ENCODE measurements at regions not wholly inside any gene's neighbourhood (a gene's known extent, or its start where the extent isn't known, plus 50 kb on each side); places are given as distances from the start of the nearest gene placed in this dataset.

- H3K4me3 ChIP-seq: no peak overlapping the region
- in situ Hi-C loops (cut with MboI): no loop called here
- no peaks in the 10 kb centered on the region for H3K9me3 ChIP-seq (replicated peaks; ENCODE audit: control insufficient read depth, insufficient read depth, low read length)
- FAIRE-seq (no peak), DNase-seq (ENCODE audit: low read depth, low spot score) (no peak), ATAC-seq (no peak)
- no peak overlapping the region for H3K9ac ChIP-seq (ENCODE audit: control insufficient read depth, insufficient read depth, low read length)
- no peaks in the 10 kb centered on the region for H4K20me1 ChIP-seq (ENCODE audit: control insufficient read depth, insufficient read depth)
- H3K4me1 ChIP-seq (ENCODE audit: control insufficient read depth, insufficient read depth, low read length): no peaks in the 10 kb centered on the region
- H3K4me2 ChIP-seq (ENCODE audit: control insufficient read depth, insufficient read depth): no peak overlapping the region
- ChIA-PET RAD21 (ENCODE audit: unreplicated experiment) (no interaction called here), CTCF (no interaction called here), POLR2A (no interaction called here), SMC1A (ENCODE audit: uncharacterized antibody, unreplicated experiment) (no interaction called here)
- no peaks in the 10 kb centered on the region for H3K27me3 ChIP-seq (replicated peaks in 1 of 2; ENCODE audit: control insufficient read depth in 2 of 2, insufficient read depth in 2 of 2, low read length in 1 of 2)
- H3K27ac ChIP-seq (ENCODE audit: control insufficient read depth, insufficient read depth): no peak overlapping the region
- H2AFZ ChIP-seq (ENCODE audit: control insufficient read depth, low read depth, low read length): no peak overlapping the region
- intact Hi-C loops (cut with micrococcal nuclease; ENCODE audit: unreplicated experiment): no loop called here
- no peaks in the 10 kb centered on the region for H3K36me3 ChIP-seq (ENCODE audit: control insufficient read depth in 2 of 2, insufficient read depth in 2 of 2, low read length in 1 of 2)
- BruUV-seq (replicated peaks): no TSS peak
- TF ChIP-seq E2F4 (IDR thresholded peaks at IDR 0.05; ENCODE audit: low read depth, low read length): no peak
- no peak for TF ChIP-seq ASH2L (IDR thresholded peaks at IDR 0.05; ENCODE audit: borderline replicate concordance, low read depth)
- no peak for TF ChIP-seq JUND (IDR thresholded peaks at IDR 0.05; ENCODE audit: low read depth, low read length)
- no peak for TF ChIP-seq USF2 (IDR thresholded peaks at IDR 0.05; ENCODE audit: borderline replicate concordance, low read depth, low read length)
- TF ChIP-seq CHD4 (IDR thresholded peaks at IDR 0.05): no peak
- no peak for TF ChIP-seq HCFC1 (IDR thresholded peaks at IDR 0.05; ENCODE audit: low read length)
- no peak for TF ChIP-seq ELK1 (IDR thresholded peaks at IDR 0.05; ENCODE audit: low read depth, low read length)
- no peak for TF ChIP-seq CBX5 (IDR thresholded peaks at IDR 0.05; ENCODE audit: low read depth)
- no peak for TF ChIP-seq HSF1 (IDR thresholded peaks at IDR 0.05; ENCODE audit: low read depth, low read length)
- no peak for TF ChIP-seq POLR2AphosphoS5 (IDR thresholded peaks at IDR 0.05; ENCODE audit: low read length)
- H3K79me2 ChIP-seq (ENCODE audit: control insufficient read depth, insufficient read depth, low read length): no peaks in the 10 kb centered on the region
Observed at GRCh38 chr4:160685729-160686128, 1478.1 kb downstream of the FSTL5 start.
